Tibial artery (tissue), 4 donors: ENCODE measurements at regions not wholly inside any gene's neighbourhood (a gene's known extent, or its start where the extent isn't known, plus 50 kb on each side); places are given as distances from the start of the nearest gene placed in this dataset.

Experiments used
- DNase-seq, 2 donors: peaks; one replicate each; pipeline ENCODE4 v3.0.0-alpha.2; 2019
- H3K27ac ChIP-seq, 2 donors: fragments of 200-600 bp; sonication (generic) in 1 of 2; 1 replicate in 1 of 2; 2 replicates in 1 of 2; pipeline ENCODE4 v1.5.1; 2018 to 2019; ENCODE audit warnings: mild to moderate bottlenecking in 1 of 2
- H3K27me3 ChIP-seq, 2 donors: fragments of 200-600 bp; sonication (generic) in 1 of 2; one replicate each; pipeline versions ENCODE4 v1.5.1 to v1.6.0; 2016 to 2019
- H3K36me3 ChIP-seq, 3 donors: fragments of 200-600 bp; sonication (generic) in 2 of 3; one replicate each; pipeline ENCODE4 v1.5.1; 2016 to 2019; ENCODE audit warnings: mild to moderate bottlenecking in 2 of 3
- H3K4me1 ChIP-seq, 4 donors: fragments of 200-600 bp; sonication (generic) in 2 of 4; 1 replicate in 3 of 4; 2 replicates in 1 of 4; pipeline ENCODE4 v1.5.1; 2016 to 2019
- H3K4me3 ChIP-seq, 2 donors: fragments of 200-600 bp; sonication (generic) in 1 of 2; 1 replicate in 1 of 2; 2 replicates in 1 of 2; pipeline ENCODE4 v1.5.1; 2018 to 2019; ENCODE audit warnings: mild to moderate bottlenecking in 2 of 2
- H3K9me3 ChIP-seq, 3 donors: fragments of 200-600 bp; sonication (generic) in 1 of 3; one replicate each; pipeline ENCODE4 v1.5.1; 2016 to 2019
- intact Hi-C: fragments of 100-400 bp; cut with DNase I; formaldehyde crosslinking; loops from one replicate; pipeline ENCODE4 v1.15.0; 2023; ENCODE audit warnings: low total_unique reads
- TF ChIP-seq, protein P1 (sequence below), 2 experiments: fragments of 200-600 bp in 1 of 2; fragments of 450-650 bp in 1 of 2; IDR thresholded peaks; one replicate each; pipeline ENCODE4 v1.5.1; 2017 to 2019; ENCODE audit warnings: antibody characterized with exemption in 2 of 2, mild to moderate bottlenecking in 1 of 2, moderate library complexity in 1 of 2

DNA sequence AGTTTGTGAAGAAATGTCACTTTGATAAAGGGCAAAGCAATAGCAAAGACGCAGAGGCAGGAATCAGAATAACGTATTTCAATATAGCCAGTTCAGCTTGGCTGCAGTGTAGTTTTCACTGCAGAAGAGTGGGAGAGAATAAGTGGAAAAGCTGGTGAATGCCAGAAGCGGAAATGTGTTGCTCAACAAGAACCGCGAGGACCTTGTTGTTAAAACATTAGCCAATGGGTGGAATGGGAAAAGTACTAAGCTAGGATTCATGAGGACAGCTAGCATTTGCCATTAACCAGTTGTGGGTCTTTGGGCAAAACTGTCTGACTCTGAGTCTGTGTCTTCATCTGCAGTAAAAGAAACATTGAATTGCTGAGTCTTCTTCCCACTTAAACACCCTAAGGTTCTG is 292.9 kb upstream of the GRIP1 start:
- intact Hi-C loops: no loop called here
- Histone ChIP-seq H3K4me3 (no peak overlapping the region), H3K27ac (no peak overlapping the region), H3K9me3 (no peaks in the 10 kb centered on the region), H3K4me1 (no peaks in the 10 kb centered on the region), H3K36me3 (no peaks in the 10 kb centered on the region), H3K27me3 (no peaks in the 10 kb centered on the region)
- no peak for DNase-seq
- TF ChIP-seq, protein P1, sequence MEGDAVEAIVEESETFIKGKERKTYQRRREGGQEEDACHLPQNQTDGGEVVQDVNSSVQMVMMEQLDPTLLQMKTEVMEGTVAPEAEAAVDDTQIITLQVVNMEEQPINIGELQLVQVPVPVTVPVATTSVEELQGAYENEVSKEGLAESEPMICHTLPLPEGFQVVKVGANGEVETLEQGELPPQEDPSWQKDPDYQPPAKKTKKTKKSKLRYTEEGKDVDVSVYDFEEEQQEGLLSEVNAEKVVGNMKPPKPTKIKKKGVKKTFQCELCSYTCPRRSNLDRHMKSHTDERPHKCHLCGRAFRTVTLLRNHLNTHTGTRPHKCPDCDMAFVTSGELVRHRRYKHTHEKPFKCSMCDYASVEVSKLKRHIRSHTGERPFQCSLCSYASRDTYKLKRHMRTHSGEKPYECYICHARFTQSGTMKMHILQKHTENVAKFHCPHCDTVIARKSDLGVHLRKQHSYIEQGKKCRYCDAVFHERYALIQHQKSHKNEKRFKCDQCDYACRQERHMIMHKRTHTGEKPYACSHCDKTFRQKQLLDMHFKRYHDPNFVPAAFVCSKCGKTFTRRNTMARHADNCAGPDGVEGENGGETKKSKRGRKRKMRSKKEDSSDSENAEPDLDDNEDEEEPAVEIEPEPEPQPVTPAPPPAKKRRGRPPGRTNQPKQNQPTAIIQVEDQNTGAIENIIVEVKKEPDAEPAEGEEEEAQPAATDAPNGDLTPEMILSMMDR (IDR thresholded peaks at IDR 0.05): no peak

DNA sequence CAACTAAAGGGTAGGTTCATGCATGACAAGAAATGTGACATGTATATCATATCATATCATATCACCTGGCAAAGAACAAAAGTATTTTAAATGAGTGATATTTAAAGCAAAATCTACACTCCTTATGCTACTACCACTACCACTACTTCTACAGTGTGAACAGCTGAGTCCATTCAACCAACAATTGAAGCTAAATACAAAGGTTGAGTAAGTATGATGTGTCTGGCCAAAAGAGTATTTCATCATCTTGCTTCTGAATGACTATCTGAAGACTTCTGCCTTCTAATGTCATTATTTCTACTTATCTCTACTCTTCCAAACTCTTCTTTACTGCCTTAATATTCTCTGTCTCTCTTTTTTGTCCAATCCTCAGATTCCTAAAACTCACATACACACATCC is 292.6 kb upstream of the CAND1 start:
- intact Hi-C loops: no loop called here
- H3K9me3 ChIP-seq: no peaks in the 10 kb centered on the region

DNA sequence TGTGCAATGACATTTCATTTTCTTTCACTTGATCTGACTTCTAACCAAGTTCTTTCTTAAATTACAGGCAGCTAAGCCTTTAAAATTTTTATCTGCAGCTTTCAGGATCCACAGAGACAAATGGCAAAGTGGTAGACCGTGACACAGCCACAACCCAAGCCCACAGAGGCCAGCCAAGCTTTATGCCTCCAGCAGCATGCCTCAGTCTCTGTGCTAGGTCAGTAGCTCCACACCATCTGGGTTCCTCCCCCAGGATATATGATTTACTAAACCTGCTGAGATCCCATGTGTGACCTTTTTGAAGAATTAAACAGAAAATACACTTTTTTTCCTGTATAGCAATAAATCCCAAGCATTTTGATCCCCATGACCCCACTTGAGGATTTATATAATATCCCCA is 290.4 kb upstream of the CAND1 start:
- no peaks in the 10 kb centered on the region for H3K4me1 ChIP-seq
- no peaks in the 10 kb centered on the region for H3K36me3 ChIP-seq
- DNase-seq: no peak
- H3K9me3 ChIP-seq: no peaks in the 10 kb centered on the region
- TF ChIP-seq, protein P1 (IDR thresholded peaks at IDR 0.05): no peak
- intact Hi-C loops: no loop called here
- H3K4me3 ChIP-seq: no peak overlapping the region
- no peak overlapping the region for H3K27ac ChIP-seq
- H3K27me3 ChIP-seq: no peaks in the 10 kb centered on the region

More for the DNA sequence above, 292.6 kb upstream of the CAND1 start:
- Histone ChIP-seq H3K4me3 (no peak overlapping the region), H3K36me3 (no peaks in the 10 kb centered on the region), H3K27ac (no peak overlapping the region), H3K4me1 (no peaks in the 10 kb centered on the region), H3K27me3 (no peaks in the 10 kb centered on the region)
- DNase-seq: no peak
- TF ChIP-seq, protein P1 (IDR thresholded peaks at IDR 0.05): no peak

DNA sequence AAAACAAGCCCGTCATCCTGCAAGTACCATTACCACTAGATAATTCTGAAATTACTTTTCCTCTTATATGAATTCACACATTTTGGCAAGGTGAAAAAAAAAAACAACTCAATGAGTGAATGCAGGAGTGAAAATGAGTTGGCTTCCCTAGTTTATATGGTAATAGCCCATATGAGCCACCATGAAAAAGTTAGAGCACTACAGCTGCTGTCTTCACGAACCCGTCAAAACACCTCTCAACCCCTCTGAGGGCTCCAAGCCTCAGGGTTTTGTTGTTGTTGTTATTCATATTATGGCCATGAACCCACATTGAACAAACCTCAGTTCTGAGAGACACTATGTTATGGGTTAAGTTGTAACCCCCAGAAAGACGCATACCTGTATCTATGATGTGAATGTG is 289.9 kb upstream of the CAND1 start:
- no peak for DNase-seq
- TF ChIP-seq, protein P1 (IDR thresholded peaks at IDR 0.05): no peak
- intact Hi-C loops: no loop called here

DNA sequence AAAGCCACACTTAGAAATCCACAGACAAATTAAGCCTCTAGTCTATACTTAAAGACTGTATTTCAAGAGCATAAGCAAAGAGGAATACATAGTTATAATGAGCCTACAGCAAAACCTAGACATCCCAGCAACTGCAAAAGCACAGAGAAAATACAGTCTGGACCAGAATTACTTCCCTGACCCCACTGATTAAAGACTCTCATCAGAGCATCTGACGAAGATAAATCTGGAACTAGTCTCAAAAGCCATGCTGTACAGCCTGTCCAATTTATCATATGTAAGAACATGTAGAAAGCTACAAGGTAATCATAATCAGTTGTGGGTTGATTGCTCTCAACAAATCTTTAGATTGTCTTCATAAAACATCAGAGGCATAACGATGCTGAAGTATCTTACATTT is 285.1 kb upstream of the CAND1 start:
- DNase-seq: no peak
- TF ChIP-seq, protein P1 (IDR thresholded peaks at IDR 0.05): no peak
- Histone ChIP-seq H3K4me1 (no peaks in the 10 kb centered on the region), H3K9me3 (no peaks in the 10 kb centered on the region), H3K27me3 (no peaks in the 10 kb centered on the region), H3K36me3 (no peaks in the 10 kb centered on the region), H3K4me3 (no peak overlapping the region), H3K27ac (no peak overlapping the region)
- intact Hi-C loops: no loop called here

More for the DNA sequence above, 289.9 kb upstream of the CAND1 start:
- no peaks in the 10 kb centered on the region for H3K9me3 ChIP-seq
- H3K27ac ChIP-seq: no peak overlapping the region
- no peaks in the 10 kb centered on the region for H3K4me1 ChIP-seq
- H3K4me3 ChIP-seq: no peak overlapping the region
- H3K27me3 ChIP-seq: no peaks in the 10 kb centered on the region
- H3K36me3 ChIP-seq: no peaks in the 10 kb centered on the region

DNA sequence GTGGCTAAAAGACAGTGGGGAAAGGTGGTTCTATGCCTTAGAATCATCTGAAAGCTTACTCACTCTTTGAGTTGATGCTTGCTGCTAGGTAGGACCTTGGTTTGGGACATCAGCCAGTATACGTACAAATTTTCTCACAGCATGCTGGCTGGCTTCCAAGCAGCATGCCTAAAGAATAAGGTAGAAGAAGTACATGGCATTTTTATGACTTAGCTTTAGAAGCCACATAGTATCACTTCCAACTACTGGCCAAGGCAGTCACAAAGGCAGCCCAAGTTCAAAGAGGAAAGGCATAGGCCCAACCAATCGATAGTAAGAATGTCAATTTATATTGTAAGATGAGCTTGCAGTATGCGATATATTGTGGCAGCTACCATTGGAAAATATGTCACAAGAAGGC is 284.2 kb upstream of the CAND1 start:
- TF ChIP-seq, protein P1 (IDR thresholded peaks at IDR 0.05): no peak
- no peak for DNase-seq
- Histone ChIP-seq H3K27me3 (no peaks in the 10 kb centered on the region), H3K27ac (no peak overlapping the region), H3K36me3 (no peaks in the 10 kb centered on the region), H3K9me3 (no peaks in the 10 kb centered on the region), H3K4me3 (no peak overlapping the region), H3K4me1 (no peaks in the 10 kb centered on the region)
- intact Hi-C loops: no loop called here
